ENCODE measurements at regions not wholly inside any gene's neighbourhood (a gene's known extent, or its start where the extent isn't known, plus 50 kb on each side); places are given as distances from the start of the nearest gene placed in this dataset.
"Not testable (repeated sequence)": the region's sequence is repeated elsewhere in the genome, so short reads cannot be mapped to it uniquely, and the experiment has no call there.

GRCh38 chr14:85172290-85172689 lies 357.7 kb upstream of the FLRT2 start:
- DNase-seq, result no peak

DNA sequence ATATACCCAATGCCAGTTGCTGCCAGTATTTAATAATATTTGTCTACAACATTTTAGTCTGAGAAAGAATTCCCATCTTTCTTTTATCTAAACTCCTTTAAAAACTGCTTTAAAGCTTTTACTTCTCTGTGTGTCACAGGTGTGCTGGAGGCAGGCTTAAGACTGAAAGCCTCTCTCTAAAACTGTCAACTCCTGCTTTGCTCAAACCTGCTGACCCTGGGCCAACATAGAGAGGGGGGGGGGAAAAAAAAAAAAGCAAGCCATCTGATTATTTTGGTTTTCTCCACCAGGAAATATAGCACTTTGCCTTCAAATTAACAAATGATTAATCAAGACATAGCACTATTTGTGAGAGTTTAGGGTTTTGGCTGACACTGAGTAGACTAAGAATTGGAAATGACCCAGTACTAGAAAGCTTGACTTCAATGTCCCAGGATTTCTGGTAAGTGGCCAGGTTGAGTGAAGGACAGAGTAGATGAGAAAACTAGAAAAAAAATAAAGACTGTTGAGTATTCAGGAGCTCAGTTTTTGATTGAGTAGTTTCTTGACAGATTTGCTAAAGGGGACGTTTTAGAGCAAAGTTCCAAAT lies 357.0 kb upstream of the FLRT2 start:
- no peak for DNase-seq

DNA sequence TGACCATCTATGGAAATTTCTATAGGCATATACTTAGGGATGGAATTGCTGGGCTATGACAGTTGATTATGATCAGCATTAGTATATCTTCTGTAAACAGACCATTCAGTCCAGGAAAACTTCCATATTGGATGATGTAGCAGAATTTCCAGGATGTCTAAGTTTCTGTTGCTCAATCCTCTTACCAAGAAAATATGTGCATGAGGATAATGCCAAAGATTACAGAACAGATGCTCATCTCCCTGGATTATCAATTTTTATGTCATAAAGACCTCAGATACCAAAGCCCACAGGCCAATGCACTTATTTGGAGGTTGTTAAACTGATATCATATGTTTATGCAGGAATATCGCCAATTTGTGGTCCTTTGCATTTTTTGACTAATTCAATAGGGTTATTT lies 354.4 kb upstream of the FLRT2 start:
- no peak for DNase-seq

DNA sequence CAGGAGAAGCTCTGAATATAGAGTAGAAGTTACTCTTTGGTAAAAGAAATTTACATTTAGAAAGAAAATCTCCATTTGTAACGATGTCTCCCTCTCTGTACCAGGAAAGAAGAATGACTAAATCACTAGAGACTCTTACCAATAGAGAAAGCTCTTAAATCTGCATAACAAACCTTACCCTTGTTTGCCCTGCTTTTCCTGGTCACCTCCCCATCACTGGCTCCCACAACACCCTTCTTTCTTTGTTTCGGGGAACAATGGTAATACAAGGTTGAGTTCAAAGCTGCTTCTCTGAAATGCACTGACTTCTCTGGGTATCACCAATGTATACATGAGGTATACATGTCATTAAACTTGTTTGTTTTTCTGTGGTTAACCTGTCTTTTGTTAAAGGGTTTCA lies 351.1 kb upstream of the FLRT2 start:
- no peak for DNase-seq

DNA sequence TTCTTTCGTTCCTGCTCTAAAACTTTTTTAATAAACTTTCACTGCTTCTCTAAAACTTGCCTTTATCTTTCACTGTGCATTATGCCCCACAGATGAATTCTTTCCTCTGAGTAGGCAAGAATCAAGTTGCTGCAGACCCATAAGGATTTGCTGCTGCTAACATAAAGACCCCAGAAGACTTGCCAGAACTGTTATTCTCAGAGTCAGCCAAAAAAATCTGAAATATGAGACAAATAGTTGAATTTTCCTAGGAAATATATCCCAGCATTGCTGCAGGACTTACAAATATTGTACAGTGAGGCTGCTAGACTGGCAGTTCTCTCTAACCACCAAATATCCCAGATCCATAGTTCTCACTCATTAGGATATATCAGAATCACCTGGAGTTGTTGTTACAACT lies 349.1 kb upstream of the FLRT2 start:
- no peak for DNase-seq

DNA sequence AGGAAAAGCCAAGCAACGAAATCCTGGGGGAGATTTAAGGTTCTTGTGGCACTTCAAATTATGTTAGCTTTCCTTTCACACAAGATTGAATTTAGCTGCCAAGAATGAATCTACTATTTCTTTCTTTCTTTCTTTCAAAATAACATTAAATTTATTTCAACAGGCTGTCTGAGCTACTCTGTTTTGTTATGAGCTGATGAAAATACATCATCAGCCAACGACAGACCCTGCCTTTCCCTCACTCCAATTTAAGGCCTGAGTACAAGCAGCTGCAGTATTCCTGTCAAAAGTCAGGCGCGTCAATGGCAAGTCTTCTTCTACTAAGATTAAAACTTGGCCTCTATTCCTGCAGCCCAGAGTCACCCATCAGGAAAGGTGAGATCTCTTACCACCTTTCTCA lies 347.7 kb upstream of the FLRT2 start:
- DNase-seq, result no peak

GRCh38 chr14:85186082-85186481 lies 343.9 kb upstream of the FLRT2 start:
- DNase-seq, result no peak

DNA sequence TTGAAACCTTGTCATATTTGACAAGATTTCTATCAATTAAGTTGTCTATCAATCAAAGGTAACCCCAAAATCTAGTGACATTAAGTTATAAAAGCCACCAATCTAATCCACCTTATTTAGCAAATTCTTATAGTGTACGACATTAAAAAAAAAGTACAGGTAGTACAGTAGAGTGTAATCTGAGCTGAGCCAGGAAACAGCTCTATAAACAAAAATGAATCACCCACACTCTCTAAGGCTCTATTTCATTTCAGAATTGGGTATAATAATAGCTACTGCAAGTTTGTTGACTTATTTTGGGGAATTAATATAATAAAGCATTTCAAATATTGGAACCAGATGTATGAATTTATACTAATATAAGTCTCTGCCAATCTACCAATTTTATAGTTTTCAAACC lies 342.4 kb upstream of the FLRT2 start:
- DNase-seq, result no peak

DNA sequence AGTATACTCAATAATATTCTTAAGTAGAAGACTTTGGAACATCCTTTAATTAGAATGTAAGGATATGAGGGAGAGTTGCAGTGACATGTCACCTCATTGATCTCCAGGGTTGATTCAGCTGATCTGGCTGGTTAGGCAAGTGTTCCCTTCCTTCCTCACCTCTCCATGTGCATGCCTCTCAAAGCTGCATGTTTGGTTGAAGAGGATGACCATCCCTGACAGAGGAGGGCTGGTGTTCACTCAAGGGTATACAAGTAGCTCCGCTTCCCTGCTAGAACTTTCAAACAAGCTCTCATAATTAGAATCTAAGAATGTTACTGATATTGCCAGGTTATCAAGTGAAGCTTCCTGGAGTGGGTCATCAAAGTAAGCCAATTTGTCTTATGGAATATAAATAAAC lies 341.1 kb upstream of the FLRT2 start:
- DNase-seq, result no peak

GRCh38 chr14:85189253-85189652 lies 340.7 kb upstream of the FLRT2 start:
- DNase-seq, result not testable (repeated sequence)

GRCh38 chr14:85190251-85190650 lies 339.7 kb upstream of the FLRT2 start:
- no peak for DNase-seq

- no peak for DNase-seq
These were observed 338.0 kb upstream of the FLRT2 start for GRCh38 chr14:85191986-85192385.

- no peak for DNase-seq
These were observed 334.0 kb upstream of the FLRT2 start for GRCh38 chr14:85195872-85196477.

DNA sequence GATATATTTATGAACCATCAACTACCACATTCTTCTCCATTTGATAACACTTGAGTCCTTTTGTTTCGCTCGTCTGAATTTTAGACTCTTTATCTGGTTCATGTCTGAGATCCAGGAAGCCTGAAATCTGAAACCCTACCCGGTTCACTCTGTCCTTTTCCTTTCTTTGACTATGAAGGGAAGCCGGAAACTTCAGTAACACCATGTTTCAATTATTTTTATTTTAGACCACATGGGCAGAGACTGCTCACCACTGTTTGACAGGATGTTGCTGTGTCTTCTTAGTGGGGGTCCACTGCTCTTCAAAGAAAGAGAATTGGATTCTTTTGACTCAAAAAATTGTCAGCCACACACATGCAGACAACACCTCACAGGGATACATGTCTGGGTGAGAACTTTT lies 331.9 kb upstream of the FLRT2 start:
- DNase-seq, result no peak

DNA sequence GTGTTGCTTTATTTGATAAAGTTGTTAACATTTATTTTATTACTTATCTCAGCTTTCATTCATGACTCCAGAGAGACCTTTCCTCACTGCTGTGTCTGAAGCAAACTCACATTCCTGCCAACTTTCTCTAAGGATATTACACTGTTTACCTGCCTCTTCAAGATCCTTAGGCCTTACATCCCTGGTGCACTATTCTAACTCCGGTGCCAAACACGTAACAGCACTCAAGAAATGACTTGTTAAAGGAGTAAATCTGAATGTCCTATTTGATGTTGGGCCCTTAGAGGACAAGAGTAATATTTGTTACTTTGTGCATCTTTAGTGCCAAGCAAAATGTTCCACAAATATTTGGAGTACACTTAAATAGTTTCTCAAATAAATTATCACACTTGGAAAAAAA lies 324.1 kb upstream of the FLRT2 start:
- no peak for DNase-seq

DNA sequence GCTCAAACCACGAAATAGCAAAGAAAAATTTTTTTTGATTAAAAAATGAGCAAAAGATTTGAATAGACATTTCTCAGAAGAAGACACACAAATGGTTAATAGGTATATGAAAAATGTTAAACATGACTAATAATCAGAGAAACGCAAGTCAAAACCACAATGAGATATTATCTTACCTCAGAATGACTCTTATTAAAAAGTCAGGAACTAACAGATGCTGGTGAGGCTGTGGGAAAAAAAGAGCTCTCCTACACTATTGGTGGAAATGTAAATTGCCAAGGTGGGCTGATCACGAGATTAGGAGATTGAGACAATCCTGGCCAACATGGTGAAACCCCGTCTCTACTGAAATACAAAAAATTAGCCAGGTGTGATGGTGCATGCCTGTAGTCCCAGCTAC lies 315.5 kb upstream of the FLRT2 start:
- DNase-seq, result no peak

- no peak for DNase-seq
These were observed 312.5 kb upstream of the FLRT2 start for GRCh38 chr14:85217412-85217811.

DNA sequence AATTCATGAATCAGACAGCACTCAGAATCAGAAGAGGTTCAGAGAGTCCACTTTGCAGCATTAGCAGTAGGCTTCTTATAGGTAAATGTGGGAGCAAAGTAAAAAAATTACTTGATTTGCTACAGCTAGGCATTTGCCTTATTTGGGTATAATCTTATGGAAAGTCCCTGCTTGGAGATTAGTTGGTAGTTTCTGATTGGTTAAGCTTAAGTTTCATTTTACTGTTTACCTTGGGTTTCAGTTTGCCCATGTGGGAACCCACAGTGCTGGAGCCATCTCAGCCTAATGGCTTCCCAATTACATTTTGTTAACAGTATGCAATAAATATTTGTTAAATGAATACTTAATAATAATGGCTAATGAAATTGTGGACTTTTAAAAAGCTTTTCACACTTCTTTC lies 311.0 kb upstream of the FLRT2 start:
- no peak for DNase-seq

DNA sequence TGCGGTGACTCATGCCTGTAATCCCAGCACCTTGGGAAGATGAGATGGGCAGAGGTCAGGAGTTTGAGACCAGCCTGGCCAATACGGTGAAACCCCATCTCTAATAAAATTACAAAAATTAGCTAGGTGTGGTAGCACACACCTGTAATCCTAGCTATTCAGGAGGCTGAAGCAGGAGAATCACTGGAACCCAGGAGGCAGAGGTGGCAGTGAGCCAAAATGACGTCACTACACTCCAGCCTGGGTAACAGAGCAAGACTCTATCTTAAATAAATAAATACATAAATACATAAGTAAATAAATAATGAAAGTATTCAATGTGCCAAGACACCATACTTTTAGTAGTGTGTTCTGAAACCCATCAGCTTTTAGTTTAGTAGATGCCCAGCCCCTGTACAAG lies 308.1 kb upstream of the FLRT2 start:
- no peak for DNase-seq

DNA sequence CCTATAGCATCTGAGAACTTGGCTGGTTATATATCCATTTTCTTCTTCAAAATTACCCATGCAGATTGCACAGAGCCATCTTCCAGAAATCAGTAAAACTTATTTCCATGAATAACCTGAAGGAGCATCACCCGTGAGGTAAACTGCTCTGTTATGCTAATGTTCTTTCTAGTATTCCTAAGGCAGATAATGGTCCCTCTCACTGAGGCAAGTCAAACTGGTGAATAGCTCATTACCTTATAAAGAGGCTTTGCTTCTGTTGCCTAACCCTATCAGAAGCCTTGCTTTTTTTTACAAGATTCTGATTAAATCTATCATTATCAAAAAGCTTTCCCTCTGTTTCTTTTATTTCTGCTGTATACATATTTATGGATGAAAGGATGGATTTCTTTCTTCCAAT lies 307.6 kb upstream of the FLRT2 start:
- DNase-seq, result no peak

GRCh38 chr14:85223667-85224066 lies 306.3 kb upstream of the FLRT2 start:
- no peak for DNase-seq

DNA sequence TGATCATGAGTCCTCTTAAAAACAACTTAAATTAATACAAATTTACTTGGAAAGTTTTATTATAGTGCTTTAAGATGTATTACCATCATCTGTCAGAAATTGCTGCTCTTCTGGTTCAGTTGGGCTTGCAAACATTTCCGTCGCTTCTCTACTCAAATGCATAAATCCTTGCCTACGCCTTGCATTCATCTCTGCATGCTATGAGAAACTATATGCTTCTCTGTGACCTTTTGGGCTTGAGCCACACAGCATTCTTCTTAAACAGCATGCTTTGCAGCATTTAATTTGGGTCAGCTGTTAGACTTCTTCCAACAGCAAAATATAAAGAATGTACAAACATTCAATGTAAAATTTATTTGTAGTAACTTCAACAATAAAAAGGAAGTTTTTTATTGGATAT lies 305.7 kb upstream of the FLRT2 start:
- no peak for DNase-seq

GRCh38 chr14:85233756-85234155 lies 296.2 kb upstream of the FLRT2 start:
- DNase-seq, result no peak

DNA sequence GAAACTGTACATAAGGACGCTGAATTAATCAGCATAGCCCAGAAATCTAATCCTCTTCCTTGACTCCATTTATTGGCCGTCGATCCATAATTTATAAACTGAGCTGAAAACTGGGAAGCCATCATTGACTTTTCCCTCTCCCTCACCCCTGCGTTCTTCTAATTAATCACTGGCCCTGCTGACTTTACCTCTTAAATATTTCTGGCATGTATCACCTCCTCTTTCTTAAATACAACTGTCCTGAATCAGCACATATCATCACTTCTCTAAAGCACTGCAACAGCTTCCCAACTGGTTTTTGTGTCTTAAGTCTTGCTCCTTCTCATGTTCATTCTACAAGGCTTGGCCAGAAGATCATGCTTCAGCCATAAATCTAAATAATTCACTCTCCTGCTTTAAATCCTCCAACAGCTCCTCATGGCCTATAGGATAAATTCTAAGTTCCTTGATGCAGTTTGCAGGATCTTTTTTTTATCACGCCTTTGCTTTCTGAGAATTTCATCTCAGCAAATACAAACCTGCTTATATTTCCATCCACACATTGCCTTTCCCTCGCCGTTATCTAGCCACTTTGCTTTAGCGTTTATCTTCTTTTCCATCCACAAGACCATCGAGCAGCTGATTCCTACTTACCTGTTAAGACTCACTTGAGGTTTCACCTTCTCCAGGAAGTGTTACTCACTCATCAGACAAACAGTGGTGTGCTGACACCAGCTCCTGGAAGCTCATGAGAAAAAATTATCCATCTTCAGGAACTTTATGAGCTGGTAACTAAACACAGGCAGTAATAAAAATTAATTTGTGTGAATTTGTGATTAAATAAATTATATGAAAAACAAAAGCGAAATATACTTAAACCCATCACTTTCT lies 295.6 kb upstream of the FLRT2 start:
- DNase-seq, result no peak
